HL-60 (cell line): ENCODE measurements at regions not wholly inside any gene's neighbourhood (a gene's known extent, or its start where the extent isn't known, plus 50 kb on each side); places are given as distances from the start of the nearest gene placed in this dataset.

Experiments used
- DNase-seq, 2 experiments: peaks; one replicate each; pipeline ENCODE4 v3.0.0-alpha.2; 2010 to 2020; ENCODE audit warnings: low read depth in 1 of 2, low spot score in 1 of 2
- H3K27ac ChIP-seq: fragments of 250-450 bp; sonication (Bioruptor Pico); replicated peaks from 2 replicates; pipeline ENCODE4 v1.5.1; 2020; ENCODE audit warnings: mild to moderate bottlenecking, moderate library complexity
- H3K27me3 ChIP-seq: fragments of 250-450 bp; sonication (Bioruptor Pico); 2 replicates; pipeline ENCODE4 v1.5.1; 2021; ENCODE audit warnings: mild to moderate bottlenecking, moderate library complexity; ENCODE audit not compliant: insufficient read depth, poor library complexity, severe bottlenecking
- H3K4me3 ChIP-seq: replicated peaks from 2 replicates; pipeline ENCODE4 v1.5.1; 2011; ENCODE audit warnings: mild to moderate bottlenecking, control low read depth, low read length; ENCODE audit not compliant: insufficient read depth
- GABPA ChIP-seq: IDR thresholded peaks from 2 replicates; pipeline ENCODE4 v1.6.1; 2012; ENCODE audit warnings: low read depth
- POLR2AphosphoS5 ChIP-seq: IDR thresholded peaks from 2 replicates; pipeline ENCODE4 v1.6.1; 2012; ENCODE audit warnings: low read depth
- SPI1 ChIP-seq: IDR thresholded peaks from 2 replicates; pipeline ENCODE4 v1.6.1; 2012; ENCODE audit warnings: low read depth, mild to moderate bottlenecking, borderline replicate concordance
- TF ChIP-seq, protein P1 (sequence below): IDR thresholded peaks from 2 replicates; pipeline ENCODE4 v1.6.1; 2012; ENCODE audit warnings: low read depth; ENCODE audit not compliant: insufficient replicate concordance
- TF ChIP-seq, protein P2 (sequence below): IDR thresholded peaks from one replicate; pipeline ENCODE4 v1.5.1; 2011; ENCODE audit warnings: low read length, control low read depth, inconsistent platforms; ENCODE audit not compliant: insufficient read depth

DNA sequence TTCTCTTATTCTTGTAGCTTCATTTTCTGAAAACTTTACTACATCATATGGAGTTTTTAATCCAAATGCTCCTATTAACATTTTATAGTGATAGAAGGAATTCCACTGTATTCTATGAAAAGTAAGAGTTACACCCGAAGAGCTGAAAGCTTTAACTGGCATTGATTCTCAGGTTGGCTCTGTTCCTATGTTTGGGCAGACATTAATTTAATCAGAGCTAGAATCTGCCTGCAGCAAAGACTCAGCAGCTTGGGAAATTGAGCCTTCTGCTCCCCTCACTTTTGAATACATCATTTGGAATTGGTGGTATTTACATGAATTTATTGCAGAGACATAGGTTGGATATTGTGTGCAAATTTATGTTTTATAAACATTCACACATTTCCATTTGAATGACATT is 1494.7 kb downstream of the CDH8 start:
- no peak overlapping the region for H3K4me3 ChIP-seq
- TF ChIP-seq SPI1 (no peak), GABPA (no peak), POLR2AphosphoS5 (no peak)
- TF ChIP-seq, protein P1, sequence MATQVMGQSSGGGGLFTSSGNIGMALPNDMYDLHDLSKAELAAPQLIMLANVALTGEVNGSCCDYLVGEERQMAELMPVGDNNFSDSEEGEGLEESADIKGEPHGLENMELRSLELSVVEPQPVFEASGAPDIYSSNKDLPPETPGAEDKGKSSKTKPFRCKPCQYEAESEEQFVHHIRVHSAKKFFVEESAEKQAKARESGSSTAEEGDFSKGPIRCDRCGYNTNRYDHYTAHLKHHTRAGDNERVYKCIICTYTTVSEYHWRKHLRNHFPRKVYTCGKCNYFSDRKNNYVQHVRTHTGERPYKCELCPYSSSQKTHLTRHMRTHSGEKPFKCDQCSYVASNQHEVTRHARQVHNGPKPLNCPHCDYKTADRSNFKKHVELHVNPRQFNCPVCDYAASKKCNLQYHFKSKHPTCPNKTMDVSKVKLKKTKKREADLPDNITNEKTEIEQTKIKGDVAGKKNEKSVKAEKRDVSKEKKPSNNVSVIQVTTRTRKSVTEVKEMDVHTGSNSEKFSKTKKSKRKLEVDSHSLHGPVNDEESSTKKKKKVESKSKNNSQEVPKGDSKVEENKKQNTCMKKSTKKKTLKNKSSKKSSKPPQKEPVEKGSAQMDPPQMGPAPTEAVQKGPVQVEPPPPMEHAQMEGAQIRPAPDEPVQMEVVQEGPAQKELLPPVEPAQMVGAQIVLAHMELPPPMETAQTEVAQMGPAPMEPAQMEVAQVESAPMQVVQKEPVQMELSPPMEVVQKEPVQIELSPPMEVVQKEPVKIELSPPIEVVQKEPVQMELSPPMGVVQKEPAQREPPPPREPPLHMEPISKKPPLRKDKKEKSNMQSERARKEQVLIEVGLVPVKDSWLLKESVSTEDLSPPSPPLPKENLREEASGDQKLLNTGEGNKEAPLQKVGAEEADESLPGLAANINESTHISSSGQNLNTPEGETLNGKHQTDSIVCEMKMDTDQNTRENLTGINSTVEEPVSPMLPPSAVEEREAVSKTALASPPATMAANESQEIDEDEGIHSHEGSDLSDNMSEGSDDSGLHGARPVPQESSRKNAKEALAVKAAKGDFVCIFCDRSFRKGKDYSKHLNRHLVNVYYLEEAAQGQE, result no peak
- TF ChIP-seq, protein P2, sequence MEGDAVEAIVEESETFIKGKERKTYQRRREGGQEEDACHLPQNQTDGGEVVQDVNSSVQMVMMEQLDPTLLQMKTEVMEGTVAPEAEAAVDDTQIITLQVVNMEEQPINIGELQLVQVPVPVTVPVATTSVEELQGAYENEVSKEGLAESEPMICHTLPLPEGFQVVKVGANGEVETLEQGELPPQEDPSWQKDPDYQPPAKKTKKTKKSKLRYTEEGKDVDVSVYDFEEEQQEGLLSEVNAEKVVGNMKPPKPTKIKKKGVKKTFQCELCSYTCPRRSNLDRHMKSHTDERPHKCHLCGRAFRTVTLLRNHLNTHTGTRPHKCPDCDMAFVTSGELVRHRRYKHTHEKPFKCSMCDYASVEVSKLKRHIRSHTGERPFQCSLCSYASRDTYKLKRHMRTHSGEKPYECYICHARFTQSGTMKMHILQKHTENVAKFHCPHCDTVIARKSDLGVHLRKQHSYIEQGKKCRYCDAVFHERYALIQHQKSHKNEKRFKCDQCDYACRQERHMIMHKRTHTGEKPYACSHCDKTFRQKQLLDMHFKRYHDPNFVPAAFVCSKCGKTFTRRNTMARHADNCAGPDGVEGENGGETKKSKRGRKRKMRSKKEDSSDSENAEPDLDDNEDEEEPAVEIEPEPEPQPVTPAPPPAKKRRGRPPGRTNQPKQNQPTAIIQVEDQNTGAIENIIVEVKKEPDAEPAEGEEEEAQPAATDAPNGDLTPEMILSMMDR, result no peak
- no peak overlapping the region for H3K27ac ChIP-seq
- no peak for DNase-seq
- no peaks in the 10 kb centered on the region for H3K27me3 ChIP-seq

DNA sequence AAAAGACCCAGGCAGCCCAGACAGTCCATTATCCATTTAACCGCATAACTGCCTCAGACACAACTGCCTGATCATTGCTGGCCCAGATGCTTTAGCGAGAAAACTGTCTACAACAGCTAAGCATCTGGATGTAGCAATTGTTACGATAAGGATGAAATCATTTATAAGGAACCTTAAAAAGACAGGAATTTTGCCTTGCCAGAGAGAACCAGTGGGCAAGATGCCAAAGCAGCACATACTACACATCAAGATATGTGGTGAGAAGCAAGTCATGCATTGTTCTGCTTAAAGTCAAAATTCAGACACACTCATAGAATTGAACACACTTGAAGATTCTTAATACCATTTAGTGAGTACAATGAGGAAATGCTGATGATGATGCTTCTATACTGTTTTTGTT is 1525.3 kb downstream of the CDH8 start:
- Histone ChIP-seq H3K27ac (no peak overlapping the region), H3K27me3 (no peaks in the 10 kb centered on the region), H3K4me3 (no peak overlapping the region)
- DNase-seq, result no peak
- TF ChIP-seq GABPA (no peak), SPI1 (no peak)
- TF ChIP-seq, protein P1, result no peak

DNA sequence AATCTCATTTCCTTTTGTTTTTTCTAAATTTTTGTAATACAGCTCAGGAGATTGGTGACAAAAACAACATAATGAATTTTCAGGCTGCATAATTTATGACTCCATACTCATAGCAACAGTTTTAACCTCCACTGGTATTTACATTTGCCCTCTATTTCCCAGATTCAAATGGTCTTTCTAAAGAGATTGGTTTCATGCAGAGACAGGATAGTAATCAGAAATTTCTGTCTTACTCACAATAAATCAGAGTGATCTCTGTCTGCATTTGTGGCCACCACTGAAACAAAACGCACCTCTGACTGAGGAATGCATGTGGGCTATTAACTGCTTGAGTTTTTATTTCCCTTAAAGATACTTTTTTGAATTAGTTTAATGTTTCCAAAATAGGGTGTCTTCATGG is 1526.0 kb downstream of the CDH8 start:
- no peak overlapping the region for H3K27ac ChIP-seq

More for the DNA sequence above, 1526.0 kb downstream of the CDH8 start:
- Histone ChIP-seq H3K4me3 (no peak overlapping the region), H3K27me3 (no peaks in the 10 kb centered on the region)
- TF ChIP-seq POLR2AphosphoS5 (no peak), SPI1 (no peak), GABPA (no peak)
- TF ChIP-seq, protein P2, result no peak
- TF ChIP-seq, protein P1, result no peak
- DNase-seq, result no peak
